HG03064 (cell line): ENCODE measurements at regions not wholly inside any gene's neighbourhood (a gene's known extent, or its start where the extent isn't known, plus 50 kb on each side); places are given as distances from the start of the nearest gene placed in this dataset.
"Not testable (repeated sequence)": the region's sequence is repeated elsewhere in the genome, so short reads cannot be mapped to it uniquely, and the experiment has no call there.

Experiments used
- ATAC-seq: cut with Tn5 transposase; IDR thresholded peaks from one replicate; pipeline ENCODE4 v1.9.1; 2021; ENCODE audit warnings: low read depth; ENCODE audit not compliant: unreplicated experiment

- no peak for ATAC-seq
Measured at GRCh38 chr7:108627476-108628051, 57.9 kb downstream of the DNAJB9 start.

- ATAC-seq, result no peak
Measured at GRCh38 chr7:108628678-108629077, 59.0 kb downstream of the DNAJB9 start.

GRCh38 chr7:108629651-108630400 is 60.2 kb downstream of the DNAJB9 start:
- no peak for ATAC-seq

- no peak for ATAC-seq
Measured at GRCh38 chr7:108634036-108634435, 64.4 kb downstream of the DNAJB9 start.

- ATAC-seq, result no peak
Measured at GRCh38 chr7:108634535-108634934, 64.9 kb downstream of the DNAJB9 start.

- no peak for ATAC-seq
Measured at GRCh38 chr7:108637049-108637621, 67.5 kb downstream of the DNAJB9 start.

- no peak for ATAC-seq
Measured at GRCh38 chr7:108642126-108642525, 72.5 kb downstream of the DNAJB9 start.

- ATAC-seq, result no peak
Measured at GRCh38 chr7:108643136-108643535, 73.5 kb downstream of the DNAJB9 start.

- ATAC-seq, result no peak
Measured at GRCh38 chr7:108648989-108649388, 79.3 kb downstream of the DNAJB9 start.

- ATAC-seq, result no peak
Measured at GRCh38 chr7:108650467-108650866, 80.8 kb downstream of the DNAJB9 start.

- ATAC-seq, result no peak
Measured at GRCh38 chr7:108652886-108653285, 83.2 kb downstream of the DNAJB9 start.

GRCh38 chr7:108653526-108653925 is 83.9 kb downstream of the DNAJB9 start:
- no peak for ATAC-seq

GRCh38 chr7:108657140-108657726 is 87.6 kb downstream of the DNAJB9 start:
- not testable (repeated sequence) for ATAC-seq

- ATAC-seq, result no peak
Measured at GRCh38 chr7:108659261-108659660, 89.6 kb downstream of the DNAJB9 start.

GRCh38 chr7:108659867-108660266 is 90.2 kb downstream of the DNAJB9 start:
- no peak for ATAC-seq

GRCh38 chr7:108660465-108660864 is 90.8 kb downstream of the DNAJB9 start:
- ATAC-seq, result no peak

GRCh38 chr7:108662783-108663362 is 93.2 kb downstream of the DNAJB9 start:
- no peak for ATAC-seq

GRCh38 chr7:108663701-108664100 is 94.0 kb downstream of the DNAJB9 start:
- no peak for ATAC-seq

GRCh38 chr7:108667216-108667615 is 97.5 kb downstream of the DNAJB9 start:
- no peak for ATAC-seq

GRCh38 chr7:108669958-108670357 is 100.3 kb downstream of the DNAJB9 start:
- no peak for ATAC-seq

- ATAC-seq, result not testable (repeated sequence)
Measured at GRCh38 chr7:108673699-108674098, 104.0 kb downstream of the DNAJB9 start.
